Ovary (tissue), 7 donors: ENCODE measurements at regions not wholly inside any gene's neighbourhood (a gene's known extent, or its start where the extent isn't known, plus 50 kb on each side); places are given as distances from the start of the nearest gene placed in this dataset.

Source experiments
- DNase-seq, 5 donors: peaks; one replicate each; pipeline ENCODE4 v3.0.0-alpha.2; 2019 to 2020
- H3K27ac ChIP-seq, 2 donors: fragments of 200-600 bp; one replicate each; pipeline versions ENCODE4 v1.5.1 to v1.8.0; 2019 to 2022
- H3K27me3 ChIP-seq: fragments of 200-600 bp; one replicate; pipeline ENCODE4 v1.8.0; 2022
- H3K36me3 ChIP-seq: fragments of 200-600 bp; sonication (generic); one replicate; pipeline ENCODE4 v1.5.1; 2019
- H3K4me1 ChIP-seq: one replicate; pipeline ENCODE4 v1.8.1; 2013; ENCODE audit warnings: mild to moderate bottlenecking, moderate library complexity; ENCODE audit not compliant: insufficient read depth
- H3K4me3 ChIP-seq: fragments of 200-600 bp; sonication (generic); one replicate; pipeline ENCODE4 v1.5.1; 2017
- H3K9me3 ChIP-seq, 2 donors: fragments of 200-600 bp in 1 of 2; sonication (generic) in 1 of 2; one replicate each; pipeline versions ENCODE4 v1.5.1 to v1.8.1; 2013 to 2019; ENCODE audit warnings: mild to moderate bottlenecking in 1 of 2, moderate library complexity in 1 of 2
- EP300 ChIP-seq: sonication (generic); formaldehyde crosslinking; IDR thresholded peaks from one replicate; pipeline ENCODE4 v1.6.1; 2017; ENCODE audit warnings: antibody characterized with exemption
- POLR2A ChIP-seq: fragments of 450-650 bp; IDR thresholded peaks from one replicate; pipeline ENCODE4 v1.6.1; 2017; ENCODE audit warnings: antibody characterized with exemption, mild to moderate bottlenecking, moderate library complexity
- WGBS, 3 donors: extraction: QIAGEN DNeasy Blood & Tissue Kit in 1 of 3; methylation state at CpG; one replicate each; pipeline versions ENCODE4 v1.1.5 to v1.1.7; 2013 to 2017; 5-methylcytosine and 5-hydroxymethylcytosine counted together
- intact Hi-C, 4 donors: fragments of 100-400 bp; cut with DNase I; formaldehyde crosslinking; loops; one replicate each; pipeline versions ENCODE4 v1.11.0 to v1.15.1; 2022 to 2023
- TF ChIP-seq, protein P1 (sequence below), 3 donors: fragments of 450-650 bp in 2 of 3; fragments of 200-600 bp in 1 of 3; IDR thresholded peaks; one replicate each; pipeline versions ENCODE4 v1.5.1 to v1.8.0; 2016 to 2022; ENCODE audit warnings: antibody characterized with exemption in 3 of 3, mild to moderate bottlenecking in 1 of 3
- donor health status: DM: no; HTN: no; CAD: no; lungs with moderate emphysema.
- donor health status: DM: no; HTN: no; CAD: no.
- donor health status: Bipolar disorder and iron deficiency.
- donor health status: DM: no; HTN: no; CAD: no.
- donor health status: DM: yes; HTN: yes; CAD: no.

DNA sequence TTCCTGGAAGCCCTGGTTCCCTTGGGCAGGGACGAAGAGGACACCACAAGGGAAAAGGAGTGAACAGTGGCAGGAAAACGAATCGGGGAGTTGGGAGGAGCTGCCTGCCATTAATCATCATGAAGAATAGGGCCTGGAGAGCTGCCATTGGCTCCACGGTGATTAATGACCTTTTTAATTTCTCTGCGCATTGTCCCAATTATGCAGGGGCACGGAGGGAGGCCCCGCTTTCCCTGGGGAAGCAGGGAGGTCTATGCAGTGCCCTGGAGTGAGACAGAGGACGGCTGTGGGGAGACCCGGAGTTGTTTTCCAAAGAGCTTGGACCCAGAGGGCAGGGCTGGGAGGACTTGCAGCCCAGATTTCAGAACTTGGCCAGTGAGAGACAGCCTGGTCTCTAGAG lies 338.9 kb upstream of the C16orf82 start:
- TF ChIP-seq, protein P1, sequence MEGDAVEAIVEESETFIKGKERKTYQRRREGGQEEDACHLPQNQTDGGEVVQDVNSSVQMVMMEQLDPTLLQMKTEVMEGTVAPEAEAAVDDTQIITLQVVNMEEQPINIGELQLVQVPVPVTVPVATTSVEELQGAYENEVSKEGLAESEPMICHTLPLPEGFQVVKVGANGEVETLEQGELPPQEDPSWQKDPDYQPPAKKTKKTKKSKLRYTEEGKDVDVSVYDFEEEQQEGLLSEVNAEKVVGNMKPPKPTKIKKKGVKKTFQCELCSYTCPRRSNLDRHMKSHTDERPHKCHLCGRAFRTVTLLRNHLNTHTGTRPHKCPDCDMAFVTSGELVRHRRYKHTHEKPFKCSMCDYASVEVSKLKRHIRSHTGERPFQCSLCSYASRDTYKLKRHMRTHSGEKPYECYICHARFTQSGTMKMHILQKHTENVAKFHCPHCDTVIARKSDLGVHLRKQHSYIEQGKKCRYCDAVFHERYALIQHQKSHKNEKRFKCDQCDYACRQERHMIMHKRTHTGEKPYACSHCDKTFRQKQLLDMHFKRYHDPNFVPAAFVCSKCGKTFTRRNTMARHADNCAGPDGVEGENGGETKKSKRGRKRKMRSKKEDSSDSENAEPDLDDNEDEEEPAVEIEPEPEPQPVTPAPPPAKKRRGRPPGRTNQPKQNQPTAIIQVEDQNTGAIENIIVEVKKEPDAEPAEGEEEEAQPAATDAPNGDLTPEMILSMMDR (IDR thresholded peaks at IDR 0.05), result no peak
- no peak for TF ChIP-seq EP300
- no peak for TF ChIP-seq POLR2A
- no peaks in the 10 kb centered on the region for H3K4me1 ChIP-seq
- WGBS, 3 donors, result 3 to 4% (median 3%) methylated on average over 9 of the region's 9 CpGs
- no peak for DNase-seq
- no peaks in the 10 kb centered on the region for H3K9me3 ChIP-seq
- no peaks in the 10 kb centered on the region for H3K27me3 ChIP-seq
- no peak overlapping the region for H3K27ac ChIP-seq
- intact Hi-C loops, result no loop called here
- no peaks in the 10 kb centered on the region for H3K36me3 ChIP-seq
- H3K4me3 ChIP-seq, result no peak overlapping the region

DNA sequence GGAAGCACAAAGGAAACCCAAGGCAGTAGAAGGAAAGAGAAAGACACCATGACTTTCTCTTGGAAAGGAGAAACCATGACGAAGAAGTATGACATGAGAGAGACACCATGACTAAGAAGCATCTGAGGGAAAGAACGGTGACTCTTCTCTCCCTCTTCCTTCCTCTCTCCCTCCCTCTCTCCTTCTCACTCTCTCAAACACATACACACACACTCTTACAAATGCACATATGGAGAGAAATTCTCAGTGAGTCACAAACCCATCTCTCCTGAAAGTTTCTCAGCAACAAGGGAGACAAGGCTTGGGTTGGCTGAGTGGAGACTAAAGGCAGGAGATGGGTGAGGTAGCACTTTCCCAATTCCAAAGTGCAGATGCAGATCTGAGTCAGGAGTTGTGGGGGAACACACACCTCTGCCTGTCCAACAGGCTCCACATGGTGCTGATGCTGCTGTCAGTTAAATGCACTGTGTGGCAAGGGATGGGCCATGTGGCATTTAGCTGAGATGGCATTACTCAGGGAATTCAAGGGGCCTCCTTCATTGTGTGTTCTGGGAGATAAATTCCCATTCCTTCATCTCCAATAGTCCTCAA lies 336.7 kb upstream of the C16orf82 start:
- Histone ChIP-seq H3K36me3 (no peaks in the 10 kb centered on the region), H3K27me3 (no peaks in the 10 kb centered on the region), H3K4me1 (no peaks in the 10 kb centered on the region), H3K9me3 (no peaks in the 10 kb centered on the region), H3K4me3 (no peak overlapping the region), H3K27ac (no peak overlapping the region)
- TF ChIP-seq POLR2A (no peak), EP300 (no peak)
- TF ChIP-seq, protein P1 (IDR thresholded peaks at IDR 0.05), result no peak
- intact Hi-C loops, result no loop called here
- DNase-seq, result no peak
- WGBS, 3 donors, result 71 to 81% (median 79%) methylated on average over 2 of the region's 2 CpGs

DNA sequence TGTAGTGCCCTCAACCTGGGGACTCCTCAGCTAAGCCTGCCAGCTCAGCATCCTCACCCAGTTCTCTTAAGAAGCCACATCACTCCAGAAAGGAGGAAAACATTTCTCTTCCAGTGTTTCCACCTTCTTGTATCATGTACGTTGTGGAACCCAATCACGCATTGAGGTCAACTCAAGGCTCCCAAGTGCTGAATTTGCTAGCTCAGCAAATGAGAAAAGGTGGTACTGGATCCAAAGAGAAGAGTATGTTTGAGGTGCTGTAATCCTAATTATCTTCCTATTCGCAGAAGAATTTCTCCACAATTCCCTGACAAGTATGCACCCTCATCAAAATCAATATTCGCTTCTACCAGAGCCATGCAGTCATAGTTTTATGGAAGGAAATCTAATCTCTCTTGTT lies 335.0 kb upstream of the C16orf82 start:
- no peak overlapping the region for H3K4me3 ChIP-seq
- no peak overlapping the region for H3K27ac ChIP-seq
- intact Hi-C loops, result no loop called here
- no peaks in the 10 kb centered on the region for H3K27me3 ChIP-seq
- no peak for TF ChIP-seq POLR2A
- TF ChIP-seq, protein P1 (IDR thresholded peaks at IDR 0.05), result no peak
- no peak for TF ChIP-seq EP300
- no peaks in the 10 kb centered on the region for H3K36me3 ChIP-seq
- WGBS, 3 donors, result 72 to 92% (median 91%) methylated on average over 4 of the region's 4 CpGs
- no peaks in the 10 kb centered on the region for H3K4me1 ChIP-seq
- H3K9me3 ChIP-seq, result no peaks in the 10 kb centered on the region
- no peak for DNase-seq

DNA sequence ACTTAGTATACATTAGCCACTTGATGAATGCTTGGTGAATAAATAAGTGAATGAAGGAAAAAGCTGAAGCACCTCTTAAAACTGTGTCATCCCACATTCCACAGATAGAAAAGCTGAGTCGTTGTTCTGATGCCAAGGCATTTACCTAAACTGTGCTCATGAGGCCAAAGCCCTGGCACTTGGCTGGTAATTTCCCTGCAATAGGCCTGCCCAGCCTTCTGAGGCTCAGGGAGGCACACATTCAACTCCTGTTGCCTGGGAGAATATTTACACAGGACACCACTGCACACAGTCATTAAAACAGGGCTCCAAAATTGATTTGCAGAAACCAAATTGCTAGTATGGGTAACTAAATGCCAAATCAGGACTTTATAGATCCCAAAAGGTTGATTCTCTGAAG lies 333.0 kb upstream of the C16orf82 start:
- TF ChIP-seq POLR2A, result no peak
- no peak for TF ChIP-seq EP300
- TF ChIP-seq, protein P1 (IDR thresholded peaks at IDR 0.05), result no peak
- 60 to 84% (median 64%) methylated on average over 1 of the region's 1 CpG for WGBS, 3 donors
- intact Hi-C loops, result no loop called here
- Histone ChIP-seq H3K9me3 (no peaks in the 10 kb centered on the region), H3K4me1 (no peaks in the 10 kb centered on the region), H3K27ac (no peak overlapping the region), H3K27me3 (no peaks in the 10 kb centered on the region), H3K4me3 (no peak overlapping the region), H3K36me3 (no peaks in the 10 kb centered on the region)
- no peak for DNase-seq
